Cardiac fibroblast (primary cell): ENCODE measurements at regions not wholly inside any gene's neighbourhood (a gene's known extent, or its start where the extent isn't known, plus 50 kb on each side); places are given as distances from the start of the nearest gene placed in this dataset.

Source experiments
- DNase-seq, 2 donors: peaks; one replicate each; pipeline versions ENCODE4 v3.0.0 to v3.0.0-alpha.2; 2010; ENCODE audit warnings: low read depth in 2 of 2
- H3K4me3 ChIP-seq, 2 donors: replicated peaks in 1 of 2; 1 replicate in 1 of 2; 2 replicates in 1 of 2; pipeline ENCODE4 v1.5.1; 2011; ENCODE audit warnings: low read depth in 2 of 2, low read length in 2 of 2, mild to moderate bottlenecking in 2 of 2, moderate library complexity in 1 of 2
- TF ChIP-seq, protein P1 (sequence below): IDR thresholded peaks from one replicate; pipeline ENCODE4 v1.5.1; 2011; ENCODE audit warnings: low read depth, mild to moderate bottlenecking, low read length, inconsistent platforms

DNA sequence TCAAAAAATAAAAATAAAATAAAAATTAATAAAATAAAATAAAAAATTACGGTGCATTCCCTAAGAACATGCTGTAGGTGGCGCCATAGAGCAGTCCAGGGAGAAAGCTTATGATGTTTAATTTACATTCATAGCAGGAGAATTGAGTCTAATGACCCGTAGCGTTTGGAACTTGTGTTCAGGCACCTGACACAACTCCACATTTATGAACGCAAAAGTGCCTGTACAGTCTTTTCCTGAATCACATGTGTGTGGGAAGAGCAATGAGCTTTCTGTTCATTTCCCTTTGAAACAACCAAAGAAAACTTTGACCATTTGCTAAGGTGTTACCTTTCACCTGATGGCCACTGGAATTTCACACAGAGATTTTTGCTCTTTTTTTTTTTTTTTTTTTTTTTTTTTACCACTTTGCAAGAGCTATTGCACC is 60.6 kb upstream of the KCNA1 start:
- DNase-seq: peak; percentile 51 to 57
- H3K4me3 ChIP-seq: no peak overlapping the region
- TF ChIP-seq, protein P1, sequence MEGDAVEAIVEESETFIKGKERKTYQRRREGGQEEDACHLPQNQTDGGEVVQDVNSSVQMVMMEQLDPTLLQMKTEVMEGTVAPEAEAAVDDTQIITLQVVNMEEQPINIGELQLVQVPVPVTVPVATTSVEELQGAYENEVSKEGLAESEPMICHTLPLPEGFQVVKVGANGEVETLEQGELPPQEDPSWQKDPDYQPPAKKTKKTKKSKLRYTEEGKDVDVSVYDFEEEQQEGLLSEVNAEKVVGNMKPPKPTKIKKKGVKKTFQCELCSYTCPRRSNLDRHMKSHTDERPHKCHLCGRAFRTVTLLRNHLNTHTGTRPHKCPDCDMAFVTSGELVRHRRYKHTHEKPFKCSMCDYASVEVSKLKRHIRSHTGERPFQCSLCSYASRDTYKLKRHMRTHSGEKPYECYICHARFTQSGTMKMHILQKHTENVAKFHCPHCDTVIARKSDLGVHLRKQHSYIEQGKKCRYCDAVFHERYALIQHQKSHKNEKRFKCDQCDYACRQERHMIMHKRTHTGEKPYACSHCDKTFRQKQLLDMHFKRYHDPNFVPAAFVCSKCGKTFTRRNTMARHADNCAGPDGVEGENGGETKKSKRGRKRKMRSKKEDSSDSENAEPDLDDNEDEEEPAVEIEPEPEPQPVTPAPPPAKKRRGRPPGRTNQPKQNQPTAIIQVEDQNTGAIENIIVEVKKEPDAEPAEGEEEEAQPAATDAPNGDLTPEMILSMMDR: peak; percentile 83

DNA sequence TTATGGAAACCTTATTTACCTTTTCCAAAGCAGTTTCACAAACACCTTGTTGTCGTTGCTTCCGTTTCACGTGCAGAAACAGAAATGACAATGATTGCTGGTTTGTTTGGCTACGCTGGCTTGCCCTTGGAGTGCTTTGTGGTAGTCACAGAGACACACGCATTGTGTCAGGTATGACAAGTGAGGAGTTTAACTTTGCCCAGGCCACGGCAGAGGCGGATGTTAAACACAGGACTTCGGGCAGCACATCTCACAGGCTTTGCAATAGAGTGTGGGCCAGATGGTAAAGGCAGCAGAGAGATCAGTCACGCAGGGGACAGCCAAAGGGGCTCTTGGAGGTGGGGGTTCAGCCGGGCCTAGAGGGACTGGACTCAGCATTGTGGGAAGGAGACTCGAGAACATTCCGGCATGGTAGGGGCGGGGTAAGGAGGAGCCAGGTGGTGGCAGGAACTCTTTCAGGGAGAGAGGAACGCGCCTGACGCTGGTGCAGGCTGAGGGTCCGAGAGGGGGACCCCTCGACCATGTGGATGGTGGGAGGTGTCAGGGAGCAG is 59.8 kb upstream of the KCNA1 start:
- TF ChIP-seq, protein P1: no peak
- DNase-seq: no peak
- H3K4me3 ChIP-seq: no peak overlapping the region

DNA sequence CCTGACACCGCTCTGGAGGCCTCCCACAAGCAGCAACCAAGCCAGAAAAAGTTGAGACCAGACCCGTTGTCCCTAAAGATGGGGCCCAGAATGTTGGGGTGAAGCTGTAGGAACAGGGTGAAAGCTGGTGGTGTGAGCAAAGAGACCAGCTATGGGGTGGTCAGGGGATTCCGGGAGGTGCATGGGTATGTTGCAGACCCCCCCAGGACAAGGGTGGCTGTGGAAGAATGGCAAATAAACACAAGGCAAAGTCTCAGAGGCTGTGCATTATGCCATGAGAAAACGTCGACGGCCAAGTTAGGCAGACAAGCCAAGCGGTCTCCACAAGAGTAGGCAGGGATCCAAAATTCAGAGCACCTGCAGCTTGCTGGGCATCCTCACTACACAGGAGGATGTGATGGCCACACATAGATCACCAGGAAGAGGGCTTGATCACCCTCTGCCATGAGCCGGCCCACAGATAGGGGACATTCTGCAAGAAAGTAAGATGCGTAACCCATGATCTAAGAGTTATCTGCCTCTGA is 58.8 kb upstream of the KCNA1 start:
- TF ChIP-seq, protein P1: no peak
- DNase-seq: no peak
- H3K4me3 ChIP-seq: no peak overlapping the region

DNA sequence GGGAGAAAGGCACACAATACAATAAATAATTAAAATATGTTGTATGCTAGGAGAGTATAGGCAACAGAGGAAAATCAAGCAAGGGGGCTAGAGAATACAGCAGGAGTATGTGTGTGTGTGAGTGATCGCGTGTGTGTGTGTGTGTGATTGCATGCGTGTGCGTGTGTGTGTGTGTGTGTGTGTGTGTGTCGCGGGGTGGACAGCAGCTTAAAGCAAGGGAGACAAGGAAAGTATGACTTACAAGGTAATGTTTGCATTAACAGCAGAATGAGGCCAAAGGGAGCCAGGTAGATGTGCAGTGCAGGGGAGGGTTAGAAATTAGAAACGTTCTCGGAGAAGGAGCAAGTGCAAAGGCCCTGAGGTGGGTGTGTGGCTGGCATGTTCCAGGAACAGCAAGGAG is 57.4 kb upstream of the KCNA1 start:
- TF ChIP-seq, protein P1: no peak
- no peak for DNase-seq
- H3K4me3 ChIP-seq: no peak overlapping the region

DNA sequence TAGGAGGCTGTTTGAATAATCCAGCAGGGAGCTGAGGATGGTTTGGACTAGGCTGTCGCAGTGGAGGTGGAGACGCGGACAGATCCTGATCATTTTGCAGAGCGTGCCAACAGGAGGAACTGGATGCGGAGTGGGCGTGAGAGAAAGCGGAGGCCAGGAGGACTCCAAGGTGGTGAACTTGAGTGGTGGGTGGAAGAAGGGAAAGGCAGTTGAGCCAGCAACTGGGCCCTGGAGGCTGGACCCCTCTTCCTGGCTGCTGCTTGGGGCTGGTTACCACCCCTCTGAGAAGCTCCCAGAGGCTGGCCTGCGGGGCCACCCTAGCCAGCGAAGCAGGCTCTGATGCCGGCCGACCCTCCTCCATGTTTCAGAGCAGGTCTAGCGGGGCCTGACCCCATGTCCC is 56.8 kb upstream of the KCNA1 start:
- no peak for DNase-seq
- H3K4me3 ChIP-seq: no peak overlapping the region
- TF ChIP-seq, protein P1: no peak

DNA sequence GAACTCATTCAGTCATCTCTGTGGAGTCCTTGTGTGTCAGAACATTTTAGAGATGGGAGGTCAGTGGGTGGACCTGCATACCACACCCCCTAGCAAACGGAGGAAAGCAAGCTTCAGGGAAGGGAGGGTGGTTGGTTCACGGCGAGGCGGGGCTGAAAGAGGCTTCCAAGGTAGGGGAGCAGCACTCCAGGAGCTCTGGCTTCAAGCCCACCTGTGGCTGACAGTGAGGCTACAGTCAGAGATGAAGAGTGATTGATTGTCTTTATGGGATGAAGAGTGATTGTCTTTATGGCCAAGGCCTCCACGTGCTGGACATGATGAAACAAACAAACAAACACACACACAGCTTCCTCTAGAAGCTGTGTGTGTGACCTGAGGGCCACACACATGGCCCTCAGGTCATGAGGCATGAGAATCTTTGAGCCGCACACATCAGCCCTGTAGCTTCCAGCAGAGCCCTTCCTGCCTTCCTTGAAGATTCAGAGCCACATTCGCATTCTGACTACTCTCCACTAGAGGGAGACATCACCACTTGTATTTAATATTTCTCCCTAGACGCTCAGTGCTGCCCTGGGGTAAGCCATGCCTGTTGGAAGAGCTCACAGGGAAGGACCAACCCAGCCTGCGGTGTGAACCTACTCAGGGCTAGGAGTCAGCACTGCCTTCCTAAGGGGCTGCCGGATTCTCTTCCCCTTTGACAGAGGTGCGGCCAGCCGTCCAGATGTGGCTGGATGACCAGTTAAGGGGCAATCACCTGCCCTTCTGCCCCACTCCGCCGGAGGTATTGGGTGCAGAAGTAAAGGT is 54.4 kb upstream of the KCNA1 start:
- H3K4me3 ChIP-seq: no peak overlapping the region
- peak; percentile 82 to 83 for DNase-seq
- TF ChIP-seq, protein P1: peak; percentile 71
